Activated T-cell treated with anti-CD3 and anti-CD28 coated beads, Interleukin-2, amount 50 U/mL, for 72 hours (primary cell): ENCODE measurements at regions not wholly inside any gene's neighbourhood (a gene's known extent, or its start where the extent isn't known, plus 50 kb on each side); places are given as distances from the start of the nearest gene placed in this dataset.

Experiments used
- ATAC-seq, 2 donors: fragments of 150-1000 bp; cut with Tn5 transposase; replicated peaks in 1 of 2; 2 replicates each; pipeline ENCODE4 v1.10.0; 2021; ENCODE audit warnings: moderate library complexity in 2 of 2, mild to moderate bottlenecking in 1 of 2
- DNase-seq, 2 donors: peaks; one replicate each; pipeline ENCODE4 v3.0.0; 2021 to 2022; ENCODE audit warnings: mixed read lengths in 1 of 2
- H3K27ac Mint-ChIP-seq: one replicate; pipeline ENCODE4 v1.8.0; 2022; ENCODE audit warnings: mild to moderate bottlenecking, moderate library complexity, mixed read lengths
- H3K27me3 Mint-ChIP-seq: one replicate; pipeline ENCODE4 v1.8.0; 2022; ENCODE audit warnings: low read depth, mixed read lengths
- H3K36me3 Mint-ChIP-seq, 2 donors: one replicate each; pipeline ENCODE4 v1.8.0; 2022; ENCODE audit warnings: mixed read lengths in 2 of 2, mild to moderate bottlenecking in 1 of 2; ENCODE audit not compliant: insufficient read depth in 2 of 2
- H3K4me1 Mint-ChIP-seq: one replicate; pipeline ENCODE4 v1.8.0; 2022; ENCODE audit warnings: low read depth, mixed read lengths
- H3K4me3 Mint-ChIP-seq, 2 donors: one replicate each; pipeline ENCODE4 v1.8.0; 2022; ENCODE audit warnings: mild to moderate bottlenecking in 2 of 2, mixed read lengths in 2 of 2, moderate library complexity in 2 of 2
- H3K9me3 Mint-ChIP-seq, 2 donors: one replicate each; pipeline ENCODE4 v1.8.0; 2022; ENCODE audit warnings: mixed read lengths in 2 of 2

GRCh38 chr6:121904559-121904958 is 469.1 kb downstream of the GJA1 start:
- no peaks in the 10 kb centered on the region for H3K4me1 Mint-ChIP-seq
- DNase-seq (no peak), ATAC-seq (no peak)
- H3K27ac Mint-ChIP-seq: no peak overlapping the region
- no peaks in the 10 kb centered on the region for H3K27me3 Mint-ChIP-seq
- peaks cover 0 to 3% of the 10 kb centered on the region in 2 donors for H3K9me3 Mint-ChIP-seq
- H3K4me3 Mint-ChIP-seq: no peak overlapping the region
- no peaks in the 10 kb centered on the region for H3K36me3 Mint-ChIP-seq

GRCh38 chr6:121912905-121913304 is 477.5 kb downstream of the GJA1 start:
- H3K27ac Mint-ChIP-seq: no peak overlapping the region
- H3K36me3 Mint-ChIP-seq: no peaks in the 10 kb centered on the region
- no peaks in the 10 kb centered on the region for H3K27me3 Mint-ChIP-seq
- H3K4me1 Mint-ChIP-seq: no peaks in the 10 kb centered on the region
- H3K9me3 Mint-ChIP-seq: peaks cover 2 to 7% of the 10 kb centered on the region in 2 donors
- no peak overlapping the region for H3K4me3 Mint-ChIP-seq
- ATAC-seq (no peak), DNase-seq (no peak)

- Mint-ChIP-seq H3K27me3 (no peaks in the 10 kb centered on the region), H3K4me1 (no peaks in the 10 kb centered on the region), H3K27ac (no peak overlapping the region), H3K4me3 (no peak overlapping the region), H3K9me3 (no peaks in the 10 kb centered on the region), H3K36me3 (no peaks in the 10 kb centered on the region)
- DNase-seq (no peak), ATAC-seq (no peak)
Measured at GRCh38 chr6:121917263-121917829, 481.9 kb downstream of the GJA1 start.

- Mint-ChIP-seq H3K36me3 (no peaks in the 10 kb centered on the region), H3K27ac (no peak overlapping the region), H3K27me3 (no peaks in the 10 kb centered on the region), H3K4me3 (no peak overlapping the region), H3K9me3 (no peaks in the 10 kb centered on the region), H3K4me1 (no peaks in the 10 kb centered on the region)
- ATAC-seq: no peak
- no peak for DNase-seq
Measured at GRCh38 chr6:121917834-121918559, 481.5 kb upstream of the HSF2 start.

- Mint-ChIP-seq H3K9me3 (no peaks in the 10 kb centered on the region), H3K27me3 (no peaks in the 10 kb centered on the region), H3K4me1 (peaks cover 7% of the 10 kb centered on the region), H3K4me3 (no peak overlapping the region), H3K36me3 (no peaks in the 10 kb centered on the region), H3K27ac (no peak overlapping the region)
- DNase-seq (no peak), ATAC-seq (no peak)
Measured at GRCh38 chr6:121920616-121921015, 478.8 kb upstream of the HSF2 start.

DNA sequence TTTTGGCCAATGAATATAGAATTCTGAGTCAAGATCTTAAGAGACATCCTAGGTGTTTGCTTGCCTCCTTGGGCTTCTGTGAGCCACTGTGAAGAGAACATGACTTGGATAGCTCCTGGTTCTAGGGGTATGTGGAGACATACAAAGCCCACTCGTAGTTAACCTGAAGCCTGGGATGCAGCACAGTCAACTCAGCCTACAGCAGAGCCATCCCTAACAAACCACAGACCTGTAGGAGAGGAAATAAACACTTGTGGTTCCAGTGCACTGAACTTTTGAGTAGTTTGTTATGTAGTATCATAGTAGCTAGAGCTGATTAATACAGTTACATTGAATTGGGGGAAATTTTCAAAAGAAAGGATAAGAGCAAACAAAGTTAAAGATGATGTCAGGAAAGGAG is 474.4 kb upstream of the HSF2 start:
- Mint-ChIP-seq H3K4me3 (no peak overlapping the region), H3K9me3 (no peaks in the 10 kb centered on the region), H3K4me1 (peaks cover 7% of the 10 kb centered on the region), H3K27ac (no peak overlapping the region), H3K27me3 (no peaks in the 10 kb centered on the region), H3K36me3 (no peaks in the 10 kb centered on the region)
- ATAC-seq (peak; percentile 42 to 60), DNase-seq (peak; percentile 0 to 2)

DNA sequence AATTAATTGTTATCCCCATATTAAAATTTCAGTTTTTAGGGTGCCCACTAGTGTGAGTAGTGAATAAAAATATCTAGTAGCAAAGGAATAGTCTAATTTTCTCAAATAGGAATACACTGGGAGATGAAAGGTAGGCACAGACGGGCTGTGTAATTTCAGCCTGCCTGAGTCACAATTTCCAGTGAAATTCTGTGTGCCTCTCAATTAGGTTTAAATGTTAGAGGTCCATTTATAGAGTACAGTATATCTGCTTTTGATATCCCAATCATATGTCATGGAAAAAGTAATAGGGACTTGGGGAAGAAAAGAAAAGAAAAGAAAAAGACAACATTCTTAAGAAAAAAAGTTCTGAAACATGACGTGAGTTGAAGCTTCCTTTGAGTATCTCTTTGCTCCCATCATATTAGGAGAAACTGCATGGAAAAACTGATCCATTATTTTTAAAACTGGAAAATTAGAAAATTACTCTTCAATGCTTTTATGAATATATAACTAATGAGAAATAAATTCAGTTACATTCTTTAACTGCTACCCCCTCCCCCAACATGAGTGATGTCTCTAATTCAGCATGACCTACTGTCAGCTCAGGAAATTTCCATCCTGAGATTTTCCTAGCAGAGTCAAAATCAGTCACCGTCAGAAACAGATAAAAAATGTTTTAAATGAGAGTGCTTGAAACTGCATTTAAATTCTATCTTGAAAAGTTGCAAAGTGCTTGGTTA is 473.8 kb upstream of the HSF2 start:
- no peak for ATAC-seq
- Mint-ChIP-seq H3K27ac (no peak overlapping the region), H3K36me3 (no peaks in the 10 kb centered on the region), H3K9me3 (no peaks in the 10 kb centered on the region), H3K4me1 (peaks cover 7% of the 10 kb centered on the region), H3K27me3 (no peaks in the 10 kb centered on the region), H3K4me3 (no peak overlapping the region)
- no peak for DNase-seq

GRCh38 chr6:121929301-121929700 is 470.2 kb upstream of the HSF2 start:
- peaks cover 7% of the 10 kb centered on the region for H3K4me1 Mint-ChIP-seq
- ATAC-seq (no peak), DNase-seq (no peak)
- no peaks in the 10 kb centered on the region for H3K36me3 Mint-ChIP-seq
- H3K4me3 Mint-ChIP-seq: no peak overlapping the region
- H3K27ac Mint-ChIP-seq: no peak overlapping the region
- no peaks in the 10 kb centered on the region for H3K9me3 Mint-ChIP-seq
- H3K27me3 Mint-ChIP-seq: no peaks in the 10 kb centered on the region

DNA sequence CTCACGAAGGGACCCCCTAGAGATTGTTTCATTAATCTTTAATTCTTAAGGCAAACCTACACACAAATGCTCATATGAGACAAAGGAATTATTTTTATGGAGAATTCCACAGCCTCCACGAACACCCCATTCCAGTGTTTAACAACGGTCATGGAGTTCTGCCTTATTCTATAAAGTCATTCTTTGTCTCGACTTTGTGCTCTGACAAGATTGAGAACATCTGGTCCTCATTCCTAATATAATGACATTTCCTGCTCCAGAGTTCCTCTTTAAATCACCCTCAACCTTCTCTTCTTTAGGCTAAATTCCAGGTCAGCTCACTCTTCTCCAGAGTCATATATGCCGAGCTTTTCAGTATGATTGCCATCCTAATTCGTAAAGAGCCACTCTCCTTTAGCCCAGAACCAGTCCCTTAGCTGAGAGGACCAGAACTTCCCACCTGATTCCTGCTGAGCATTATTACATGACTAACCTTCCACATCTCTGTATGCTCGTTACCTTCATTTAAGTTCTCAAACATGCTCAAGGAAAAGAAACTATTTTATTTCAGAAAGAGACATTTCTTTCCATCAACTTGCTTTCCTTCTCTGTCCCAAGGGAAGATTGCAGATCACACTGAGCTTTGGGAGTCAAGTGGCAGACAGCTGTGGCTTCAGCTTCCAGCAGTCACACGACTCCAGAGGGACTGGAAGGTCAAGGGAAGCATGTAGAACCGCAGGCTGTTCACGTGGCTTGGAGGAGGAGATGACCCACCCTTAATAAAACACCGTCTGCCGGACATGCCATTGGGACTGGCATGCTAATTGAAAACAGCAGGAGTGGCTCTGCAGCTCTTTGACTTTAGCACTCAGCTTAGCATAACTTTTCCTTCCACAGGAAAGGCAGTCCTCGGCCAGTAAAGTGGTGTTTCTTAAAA is 467.1 kb upstream of the HSF2 start:
- no peaks in the 10 kb centered on the region for H3K36me3 Mint-ChIP-seq

GRCh38 chr6:121934451-121934850 is 465.0 kb upstream of the HSF2 start:
- ATAC-seq: no peak
- Mint-ChIP-seq H3K36me3 (no peaks in the 10 kb centered on the region), H3K27me3 (no peaks in the 10 kb centered on the region), H3K27ac (no peak overlapping the region), H3K4me3 (no peak overlapping the region), H3K9me3 (no peaks in the 10 kb centered on the region), H3K4me1 (no peaks in the 10 kb centered on the region)
- no peak for DNase-seq

More for the DNA sequence above, 467.1 kb upstream of the HSF2 start:
- Mint-ChIP-seq H3K27ac (no peak overlapping the region), H3K4me1 (no peaks in the 10 kb centered on the region), H3K4me3 (no peak overlapping the region), H3K27me3 (no peaks in the 10 kb centered on the region), H3K9me3 (no peaks in the 10 kb centered on the region)
- ATAC-seq (no peak), DNase-seq (no peak)

DNA sequence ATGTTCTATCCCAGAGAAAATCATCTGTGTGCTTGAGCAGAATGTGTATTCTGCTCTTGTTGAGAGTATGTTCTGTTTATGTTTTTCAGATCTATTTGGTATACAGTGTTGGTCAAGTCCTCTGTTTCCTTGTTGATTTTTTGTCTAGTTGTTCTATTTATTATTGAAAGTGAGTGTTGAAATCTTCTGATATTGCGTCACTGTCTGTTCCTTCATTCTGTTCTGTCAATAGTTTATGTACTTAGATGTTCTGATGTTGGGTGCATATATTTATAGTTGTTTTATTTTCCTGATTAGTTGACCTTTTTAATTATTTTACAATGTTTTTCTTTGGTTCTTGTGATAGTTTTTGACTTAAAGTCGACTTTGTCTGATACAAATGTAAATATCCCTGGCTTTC is 458.7 kb upstream of the HSF2 start:
- H3K27me3 Mint-ChIP-seq: no peaks in the 10 kb centered on the region
- H3K9me3 Mint-ChIP-seq: peaks cover 2 to 8% of the 10 kb centered on the region in 2 donors
- peaks cover 0 to 8% of the 10 kb centered on the region in 2 donors for H3K36me3 Mint-ChIP-seq
- H3K27ac Mint-ChIP-seq: no peak overlapping the region
- ATAC-seq (no peak), DNase-seq (no peak)
- H3K4me1 Mint-ChIP-seq: no peaks in the 10 kb centered on the region
- no peak overlapping the region for H3K4me3 Mint-ChIP-seq

- Mint-ChIP-seq H3K27ac (no peak overlapping the region), H3K4me1 (no peaks in the 10 kb centered on the region), H3K27me3 (no peaks in the 10 kb centered on the region), H3K9me3 (peaks cover 2 to 8% of the 10 kb centered on the region in 2 donors), H3K36me3 (peaks cover 0 to 8% of the 10 kb centered on the region in 2 donors), H3K4me3 (no peak overlapping the region)
- ATAC-seq: no peak
- DNase-seq: no peak
Measured at GRCh38 chr6:121944354-121944753, 455.1 kb upstream of the HSF2 start.

DNA sequence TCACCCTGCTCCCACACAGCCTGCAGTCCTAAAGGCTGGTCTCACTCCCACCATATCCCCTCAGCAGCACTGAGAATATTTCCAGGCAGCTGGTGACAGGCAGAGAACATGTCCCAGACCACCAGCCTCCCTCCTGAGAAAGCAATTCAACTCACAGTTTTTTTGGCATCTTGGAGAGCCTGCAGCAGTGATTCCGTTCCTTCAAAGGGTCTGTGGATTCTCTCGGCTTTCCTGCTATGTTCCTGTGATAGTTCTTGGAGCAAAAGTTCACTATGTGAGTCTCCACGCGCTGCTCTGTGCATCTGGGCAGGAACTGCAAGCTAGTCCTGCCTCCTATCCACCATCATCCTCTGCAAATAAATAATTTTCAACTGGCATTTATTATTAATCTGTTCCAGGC is 448.3 kb upstream of the HSF2 start:
- no peaks in the 10 kb centered on the region for H3K4me1 Mint-ChIP-seq

More for the DNA sequence above, 448.3 kb upstream of the HSF2 start:
- peaks cover 6% of the 10 kb centered on the region for H3K27me3 Mint-ChIP-seq
- H3K27ac Mint-ChIP-seq: no peak overlapping the region
- H3K4me3 Mint-ChIP-seq: no peak overlapping the region
- peaks cover 0 to 3% of the 10 kb centered on the region in 2 donors for H3K9me3 Mint-ChIP-seq
- no peaks in the 10 kb centered on the region for H3K36me3 Mint-ChIP-seq
- no peak for ATAC-seq
- no peak for DNase-seq
